Panc1 (cell line): ENCODE measurements at regions not wholly inside any gene's neighbourhood (a gene's known extent, or its start where the extent isn't known, plus 50 kb on each side); places are given as distances from the start of the nearest gene placed in this dataset.

Experiments
- CTCF ChIP-seq: fragments of 450-650 bp; IDR thresholded peaks from 2 replicates; pipeline ENCODE4 v1.5.1; 2017; ENCODE audit warnings: mild to moderate bottlenecking
- POLR2AphosphoS5 ChIP-seq: IDR thresholded peaks from 2 replicates; pipeline ENCODE4 v1.6.1; 2012; ENCODE audit warnings: mild to moderate bottlenecking, low read depth, low read length, moderate library complexity
- TCF7L2 ChIP-seq: IDR thresholded peaks from 2 replicates; pipeline ENCODE4 v1.6.1; 2011; ENCODE audit warnings: mild to moderate bottlenecking, low read depth, low read length, inconsistent platforms

- TF ChIP-seq CTCF = no peak
- TF ChIP-seq TCF7L2 = no peak
- no peak for TF ChIP-seq POLR2AphosphoS5
These were observed 126.9 kb upstream of the ETS2 start for GRCh38 chr21:38678827-38679226.
